ENCODE measurements at regions not wholly inside any gene's neighbourhood (a gene's known extent, or its start where the extent isn't known, plus 50 kb on each side); places are given as distances from the start of the nearest gene placed in this dataset.

DNA sequence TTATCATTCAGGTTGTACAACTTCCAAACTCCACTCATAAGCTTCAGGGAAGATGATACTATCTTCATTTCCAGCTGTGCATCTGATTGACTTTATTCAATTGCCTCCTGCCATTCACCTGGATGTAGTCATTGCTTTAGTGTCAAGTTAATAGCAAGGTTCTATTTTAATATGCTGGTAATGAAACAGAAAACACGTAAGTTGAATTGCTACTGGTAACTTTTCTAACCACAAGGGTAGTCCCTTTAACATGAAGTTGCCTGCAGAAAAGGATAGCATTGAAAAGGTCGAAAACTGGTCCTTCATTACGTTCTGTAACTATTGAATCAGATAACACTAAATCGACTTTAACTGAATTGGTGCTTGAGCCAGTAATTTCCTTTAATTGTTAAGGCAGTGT is 459.4 kb upstream of the CDH6 start:
- Histone ChIP-seq H3K4me2 (ENCODE audit: insufficient read depth, low read length) (no peak overlapping the region), H3K9ac (ENCODE audit: low read depth, low read length) (no peak overlapping the region)
- TF ChIP-seq EZH2 (IDR thresholded peaks at IDR 0.05; ENCODE audit: borderline replicate concordance, low read depth, low read length, severe bottlenecking), result no peak

GRCh38 chr5:30725073-30725472 is 468.4 kb upstream of the CDH6 start:
- Histone ChIP-seq H3K9me3 (ENCODE audit: insufficient read depth, low read length, severe bottlenecking) (no peaks in the 10 kb centered on the region), H3K27ac (ENCODE audit: low read length) (no peak overlapping the region), H3K36me3 (ENCODE audit: insufficient read depth, low read length) (no peaks in the 10 kb centered on the region), H3K4me3 (ENCODE audit: low read depth in 1 of 2, low read length in 2 of 2) (no peak overlapping the region), H3K79me2 (ENCODE audit: insufficient read depth, low read length) (no peaks in the 10 kb centered on the region), H3K9ac (ENCODE audit: low read depth, low read length) (no peak overlapping the region), H2AFZ (ENCODE audit: low read depth, low read length) (no peak overlapping the region), H4K20me1 (ENCODE audit: insufficient read depth, low read length) (no peaks in the 10 kb centered on the region), H3K4me1 (ENCODE audit: insufficient read depth, low read length) (no peaks in the 10 kb centered on the region), H3K4me2 (ENCODE audit: insufficient read depth, low read length) (no peak overlapping the region), H3K27me3 (ENCODE audit: insufficient read depth, low read length, poor library complexity) (no peaks in the 10 kb centered on the region)
- ATAC-seq (ENCODE audit: insufficient read depth, low read depth) (no peak), DNase-seq (no peak)
- TF ChIP-seq EZH2 (IDR thresholded peaks at IDR 0.05; ENCODE audit: borderline replicate concordance, low read depth, low read length, severe bottlenecking) (no peak), CTCF (IDR thresholded peaks at IDR 0.05; ENCODE audit: borderline replicate concordance, extremely low read depth, low read length, poor library complexity, severe bottlenecking) (no peak)

More for the DNA sequence above, 459.4 kb upstream of the CDH6 start:
- Histone ChIP-seq H3K27ac (ENCODE audit: low read length) (no peak overlapping the region), H3K4me1 (ENCODE audit: insufficient read depth, low read length) (no peaks in the 10 kb centered on the region), H4K20me1 (ENCODE audit: insufficient read depth, low read length) (no peaks in the 10 kb centered on the region), H3K9me3 (ENCODE audit: insufficient read depth, low read length, severe bottlenecking) (no peaks in the 10 kb centered on the region), H3K27me3 (ENCODE audit: insufficient read depth, low read length, poor library complexity) (no peaks in the 10 kb centered on the region), H3K4me3 (ENCODE audit: low read depth in 1 of 2, low read length in 2 of 2) (no peak overlapping the region), H3K79me2 (ENCODE audit: insufficient read depth, low read length) (no peaks in the 10 kb centered on the region), H2AFZ (ENCODE audit: low read depth, low read length) (no peak overlapping the region), H3K36me3 (ENCODE audit: insufficient read depth, low read length) (no peaks in the 10 kb centered on the region)
- no peak for DNase-seq
- no peak for ATAC-seq (ENCODE audit: insufficient read depth, low read depth)

DNA sequence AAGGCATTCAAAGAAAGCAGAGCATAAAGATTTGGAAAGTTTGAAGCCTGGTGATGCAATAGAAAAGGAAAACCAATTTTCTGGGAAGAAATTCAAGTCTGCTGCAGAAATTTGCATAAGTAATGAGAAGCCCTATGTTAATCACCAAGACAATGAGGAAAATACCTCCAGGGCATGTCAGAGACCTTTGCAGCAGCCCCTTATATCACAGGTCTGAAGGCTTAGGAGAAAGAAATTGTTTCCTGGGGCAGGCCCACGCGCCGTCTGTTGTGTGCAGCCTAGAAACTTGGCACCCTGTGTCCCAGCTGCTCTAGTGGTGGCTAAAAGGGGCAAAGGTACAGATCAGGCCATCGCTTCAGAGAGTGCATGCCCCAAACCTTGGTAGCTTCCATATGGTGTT is 495.3 kb upstream of the CDH6 start:
- Histone ChIP-seq H3K9me3 (ENCODE audit: insufficient read depth, low read length, severe bottlenecking) (peaks cover 3% of the 10 kb centered on the region), H3K27ac (ENCODE audit: low read length) (no peak overlapping the region), H3K4me3 (ENCODE audit: low read depth in 1 of 2, low read length in 2 of 2) (no peak overlapping the region), H3K4me1 (ENCODE audit: insufficient read depth, low read length) (no peaks in the 10 kb centered on the region), H3K9ac (ENCODE audit: low read depth, low read length) (no peak overlapping the region), H3K79me2 (ENCODE audit: insufficient read depth, low read length) (no peaks in the 10 kb centered on the region), H3K27me3 (ENCODE audit: insufficient read depth, low read length, poor library complexity) (no peaks in the 10 kb centered on the region), H2AFZ (ENCODE audit: low read depth, low read length) (no peak overlapping the region), H3K4me2 (ENCODE audit: insufficient read depth, low read length) (no peak overlapping the region), H3K36me3 (ENCODE audit: insufficient read depth, low read length) (no peaks in the 10 kb centered on the region), H4K20me1 (ENCODE audit: insufficient read depth, low read length) (no peaks in the 10 kb centered on the region)
- ATAC-seq (ENCODE audit: insufficient read depth, low read depth) (no peak), DNase-seq (no peak)
- TF ChIP-seq EZH2 (IDR thresholded peaks at IDR 0.05; ENCODE audit: borderline replicate concordance, low read depth, low read length, severe bottlenecking) (no peak), CTCF (IDR thresholded peaks at IDR 0.05; ENCODE audit: borderline replicate concordance, extremely low read depth, low read length, poor library complexity, severe bottlenecking) (no peak)

DNA sequence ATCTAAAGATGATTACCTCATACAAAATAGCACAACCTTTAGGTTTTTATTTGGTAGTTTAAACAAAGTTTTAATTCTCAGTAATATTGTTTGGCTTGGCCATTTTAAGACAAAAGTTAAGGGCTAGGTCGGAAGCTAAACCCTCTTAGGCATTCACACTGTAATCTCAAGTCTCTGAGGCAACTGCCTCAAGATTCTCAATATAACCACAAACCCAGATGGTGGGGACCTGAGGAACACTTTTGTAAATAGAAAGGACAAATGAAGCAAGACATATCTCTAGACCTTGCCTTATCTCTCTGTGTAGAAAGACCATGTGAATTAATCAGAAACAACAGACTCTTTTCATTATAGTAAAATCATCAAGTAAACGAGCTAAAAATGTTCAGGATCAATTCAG is 500.2 kb upstream of the CDH6 start:
- H2AFZ ChIP-seq (ENCODE audit: low read depth, low read length), result no peak overlapping the region
- H3K4me2 ChIP-seq (ENCODE audit: insufficient read depth, low read length), result no peak overlapping the region
- H3K79me2 ChIP-seq (ENCODE audit: insufficient read depth, low read length), result no peaks in the 10 kb centered on the region
- H3K4me3 ChIP-seq (ENCODE audit: low read depth in 1 of 2, low read length in 2 of 2), result no peak overlapping the region
- H3K36me3 ChIP-seq (ENCODE audit: insufficient read depth, low read length), result no peaks in the 10 kb centered on the region
- no peak overlapping the region for H3K9ac ChIP-seq (ENCODE audit: low read depth, low read length)
- TF ChIP-seq EZH2 (IDR thresholded peaks at IDR 0.05; ENCODE audit: borderline replicate concordance, low read depth, low read length, severe bottlenecking), result no peak
- no peak for TF ChIP-seq CTCF (IDR thresholded peaks at IDR 0.05; ENCODE audit: borderline replicate concordance, extremely low read depth, low read length, poor library complexity, severe bottlenecking)
- H3K9me3 ChIP-seq (ENCODE audit: insufficient read depth, low read length, severe bottlenecking), result no peaks in the 10 kb centered on the region
- H3K27ac ChIP-seq (ENCODE audit: low read length), result no peak overlapping the region
- no peaks in the 10 kb centered on the region for H3K4me1 ChIP-seq (ENCODE audit: insufficient read depth, low read length)
- ATAC-seq (ENCODE audit: insufficient read depth, low read depth) (no peak), DNase-seq (no peak)
- no peaks in the 10 kb centered on the region for H4K20me1 ChIP-seq (ENCODE audit: insufficient read depth, low read length)
- H3K27me3 ChIP-seq (ENCODE audit: insufficient read depth, low read length, poor library complexity), result no peaks in the 10 kb centered on the region

All from DND-41 (cell line).